ENCODE measurements at regions not wholly inside any gene's neighbourhood (a gene's known extent, or its start where the extent isn't known, plus 50 kb on each side); places are given as distances from the start of the nearest gene placed in this dataset.

GRCh38 chr3:104032283-104032682 lies 1334.4 kb upstream of the ALCAM start:
- TF ChIP-seq, protein P1, sequence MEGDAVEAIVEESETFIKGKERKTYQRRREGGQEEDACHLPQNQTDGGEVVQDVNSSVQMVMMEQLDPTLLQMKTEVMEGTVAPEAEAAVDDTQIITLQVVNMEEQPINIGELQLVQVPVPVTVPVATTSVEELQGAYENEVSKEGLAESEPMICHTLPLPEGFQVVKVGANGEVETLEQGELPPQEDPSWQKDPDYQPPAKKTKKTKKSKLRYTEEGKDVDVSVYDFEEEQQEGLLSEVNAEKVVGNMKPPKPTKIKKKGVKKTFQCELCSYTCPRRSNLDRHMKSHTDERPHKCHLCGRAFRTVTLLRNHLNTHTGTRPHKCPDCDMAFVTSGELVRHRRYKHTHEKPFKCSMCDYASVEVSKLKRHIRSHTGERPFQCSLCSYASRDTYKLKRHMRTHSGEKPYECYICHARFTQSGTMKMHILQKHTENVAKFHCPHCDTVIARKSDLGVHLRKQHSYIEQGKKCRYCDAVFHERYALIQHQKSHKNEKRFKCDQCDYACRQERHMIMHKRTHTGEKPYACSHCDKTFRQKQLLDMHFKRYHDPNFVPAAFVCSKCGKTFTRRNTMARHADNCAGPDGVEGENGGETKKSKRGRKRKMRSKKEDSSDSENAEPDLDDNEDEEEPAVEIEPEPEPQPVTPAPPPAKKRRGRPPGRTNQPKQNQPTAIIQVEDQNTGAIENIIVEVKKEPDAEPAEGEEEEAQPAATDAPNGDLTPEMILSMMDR (IDR thresholded peaks at IDR 0.05) = no peak
- TF ChIP-seq POLR2A (IDR thresholded peaks at IDR 0.05) = no peak

Measured in body of pancreas (tissue), 4 donors.